ENCODE measurements at regions not wholly inside any gene's neighbourhood (a gene's known extent, or its start where the extent isn't known, plus 50 kb on each side); places are given as distances from the start of the nearest gene placed in this dataset.

DNA sequence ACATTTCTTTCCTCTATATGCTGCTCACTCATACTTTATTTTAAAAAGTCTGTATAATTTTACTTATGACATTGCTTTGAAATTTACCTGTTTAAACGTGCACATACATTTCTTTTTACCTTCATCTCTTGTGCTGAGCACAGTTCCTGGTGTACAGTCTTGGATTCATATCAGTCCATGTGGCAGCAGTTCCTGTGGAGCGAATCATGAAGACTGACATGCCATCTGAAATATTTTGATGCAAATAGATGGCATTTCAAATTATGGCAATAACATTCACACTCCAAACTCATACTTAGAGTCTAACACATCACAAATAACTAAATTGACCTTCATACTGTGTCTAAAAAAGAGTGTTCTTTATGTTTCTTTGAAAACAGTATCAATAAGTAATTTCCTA is 90.3 kb upstream of the CDH2 start:
- ChIA-PET RAD21 (ENCODE audit: unreplicated experiment) (no interaction called here), POLR2A (no interaction called here), CTCF (no interaction called here), SMC1A (ENCODE audit: uncharacterized antibody, unreplicated experiment) (no interaction called here)
- TF ChIP-seq BCL11A (IDR thresholded peaks at IDR 0.05; ENCODE audit: low read depth, low read length) (no peak), NRF1 (conservative IDR thresholded peaks at IDR 0.05; ENCODE audit: low read depth, low read length) (no peak)
- TF ChIP-seq, protein P1, sequence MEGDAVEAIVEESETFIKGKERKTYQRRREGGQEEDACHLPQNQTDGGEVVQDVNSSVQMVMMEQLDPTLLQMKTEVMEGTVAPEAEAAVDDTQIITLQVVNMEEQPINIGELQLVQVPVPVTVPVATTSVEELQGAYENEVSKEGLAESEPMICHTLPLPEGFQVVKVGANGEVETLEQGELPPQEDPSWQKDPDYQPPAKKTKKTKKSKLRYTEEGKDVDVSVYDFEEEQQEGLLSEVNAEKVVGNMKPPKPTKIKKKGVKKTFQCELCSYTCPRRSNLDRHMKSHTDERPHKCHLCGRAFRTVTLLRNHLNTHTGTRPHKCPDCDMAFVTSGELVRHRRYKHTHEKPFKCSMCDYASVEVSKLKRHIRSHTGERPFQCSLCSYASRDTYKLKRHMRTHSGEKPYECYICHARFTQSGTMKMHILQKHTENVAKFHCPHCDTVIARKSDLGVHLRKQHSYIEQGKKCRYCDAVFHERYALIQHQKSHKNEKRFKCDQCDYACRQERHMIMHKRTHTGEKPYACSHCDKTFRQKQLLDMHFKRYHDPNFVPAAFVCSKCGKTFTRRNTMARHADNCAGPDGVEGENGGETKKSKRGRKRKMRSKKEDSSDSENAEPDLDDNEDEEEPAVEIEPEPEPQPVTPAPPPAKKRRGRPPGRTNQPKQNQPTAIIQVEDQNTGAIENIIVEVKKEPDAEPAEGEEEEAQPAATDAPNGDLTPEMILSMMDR (IDR thresholded peaks at IDR 0.05 in 2 of 3, conservative IDR thresholded peaks at IDR 0.05 in 1 of 3; ENCODE audit: control insufficient read depth in 2 of 3, extremely low read depth in 1 of 3, insufficient read depth in 1 of 3, low read depth in 3 of 3, low read length in 3 of 3) = no peak
- DNase-seq (ENCODE audit: low read depth, low spot score) (no peak), FAIRE-seq (no peak), ATAC-seq (no peak)
- Histone ChIP-seq H3K9ac (ENCODE audit: control insufficient read depth, insufficient read depth, low read length) (no peak overlapping the region), H3K36me3 (ENCODE audit: control insufficient read depth in 2 of 2, insufficient read depth in 2 of 2, low read length in 1 of 2) (no peaks in the 10 kb centered on the region), H3K4me1 (ENCODE audit: control insufficient read depth, insufficient read depth, low read length) (no peaks in the 10 kb centered on the region), H3K4me3 (no peak overlapping the region), H3K4me2 (ENCODE audit: control insufficient read depth, insufficient read depth) (no peak overlapping the region), H3K27ac (ENCODE audit: control insufficient read depth, insufficient read depth) (no peak overlapping the region), H3K27me3 (replicated peaks in 1 of 2; ENCODE audit: control insufficient read depth in 2 of 2, insufficient read depth in 2 of 2, low read length in 1 of 2) (no peaks in the 10 kb centered on the region), H3K9me3 (replicated peaks; ENCODE audit: control insufficient read depth, insufficient read depth, low read length) (no peaks in the 10 kb centered on the region), H2AFZ (ENCODE audit: control insufficient read depth, low read depth, low read length) (no peak overlapping the region), H3K79me2 (ENCODE audit: control insufficient read depth, insufficient read depth, low read length) (no peaks in the 10 kb centered on the region), H4K20me1 (ENCODE audit: control insufficient read depth, insufficient read depth) (no peaks in the 10 kb centered on the region)
- no TSS peak for BruUV-seq (replicated peaks)
- in situ Hi-C loops (cut with MboI) (no loop called here), intact Hi-C loops (cut with micrococcal nuclease; ENCODE audit: unreplicated experiment) (no loop called here)
- 0% methylated on average over 2 of the region's 2 CpGs for WGBS (ENCODE audit: insufficient coverage, insufficient replicate concordance, low lambda C conversion rate, missing lambda C conversion rate)

DNA sequence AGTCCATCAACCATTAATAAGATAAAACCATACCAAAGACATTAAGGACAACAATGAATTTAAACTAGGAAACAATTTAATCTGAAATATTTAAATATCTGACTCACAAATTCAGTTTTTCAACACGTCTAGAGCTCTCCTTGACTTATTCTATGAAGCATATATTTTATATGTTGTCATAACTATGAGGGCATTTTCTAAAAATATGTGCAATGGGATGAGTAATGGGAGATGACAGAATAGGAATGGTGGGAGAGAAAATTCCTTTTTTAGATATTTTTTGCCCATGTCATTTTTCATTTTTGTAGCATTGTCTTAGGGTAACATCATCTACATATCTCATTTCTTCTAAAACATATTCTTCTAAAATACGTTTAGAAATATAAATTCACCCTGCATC is 79.2 kb upstream of the CDH2 start:
- no TSS peak for BruUV-seq (replicated peaks)
- no peak overlapping the region for H3K9ac ChIP-seq (ENCODE audit: control insufficient read depth, insufficient read depth, low read length)
- SMC1A ChIA-PET (ENCODE audit: uncharacterized antibody, unreplicated experiment) = no interaction called here
- no peak for FAIRE-seq
- H3K79me2 ChIP-seq (ENCODE audit: control insufficient read depth, insufficient read depth, low read length) = no peaks in the 10 kb centered on the region
- H2AFZ ChIP-seq (ENCODE audit: control insufficient read depth, low read depth, low read length) = no peak overlapping the region
- no peaks in the 10 kb centered on the region for H3K36me3 ChIP-seq (ENCODE audit: control insufficient read depth in 2 of 2, insufficient read depth in 2 of 2, low read length in 1 of 2)
- in situ Hi-C loops (cut with MboI) = no loop called here
- intact Hi-C loops (cut with micrococcal nuclease; ENCODE audit: unreplicated experiment) = no loop called here
- POLR2A ChIA-PET = no interaction called here
- H3K27ac ChIP-seq (ENCODE audit: control insufficient read depth, insufficient read depth) = no peak overlapping the region
- no peak for DNase-seq (ENCODE audit: low read depth, low spot score)
- ATAC-seq = no peak
- no peaks in the 10 kb centered on the region for H3K4me1 ChIP-seq (ENCODE audit: control insufficient read depth, insufficient read depth, low read length)
- no peaks in the 10 kb centered on the region for H3K9me3 ChIP-seq (replicated peaks; ENCODE audit: control insufficient read depth, insufficient read depth, low read length)
- RAD21 ChIA-PET (ENCODE audit: unreplicated experiment) = no interaction called here
- CTCF ChIA-PET = no interaction called here
- whole genome bisulfite sequencing (ENCODE audit: insufficient coverage, insufficient replicate concordance, low lambda C conversion rate, missing lambda C conversion rate) = 0% methylated on average over 2 of the region's 2 CpGs
- no peaks in the 10 kb centered on the region for H3K27me3 ChIP-seq (replicated peaks in 1 of 2; ENCODE audit: control insufficient read depth in 2 of 2, insufficient read depth in 2 of 2, low read length in 1 of 2)
- H3K4me3 ChIP-seq = no peak overlapping the region
- H3K4me2 ChIP-seq (ENCODE audit: control insufficient read depth, insufficient read depth) = no peak overlapping the region
- no peaks in the 10 kb centered on the region for H4K20me1 ChIP-seq (ENCODE audit: control insufficient read depth, insufficient read depth)
- no peak for TF ChIP-seq HDAC2 (IDR thresholded peaks at IDR 0.05)
- no peak for TF ChIP-seq ZNF622 (IDR thresholded peaks at IDR 0.05)
- TF ChIP-seq, protein P2, sequence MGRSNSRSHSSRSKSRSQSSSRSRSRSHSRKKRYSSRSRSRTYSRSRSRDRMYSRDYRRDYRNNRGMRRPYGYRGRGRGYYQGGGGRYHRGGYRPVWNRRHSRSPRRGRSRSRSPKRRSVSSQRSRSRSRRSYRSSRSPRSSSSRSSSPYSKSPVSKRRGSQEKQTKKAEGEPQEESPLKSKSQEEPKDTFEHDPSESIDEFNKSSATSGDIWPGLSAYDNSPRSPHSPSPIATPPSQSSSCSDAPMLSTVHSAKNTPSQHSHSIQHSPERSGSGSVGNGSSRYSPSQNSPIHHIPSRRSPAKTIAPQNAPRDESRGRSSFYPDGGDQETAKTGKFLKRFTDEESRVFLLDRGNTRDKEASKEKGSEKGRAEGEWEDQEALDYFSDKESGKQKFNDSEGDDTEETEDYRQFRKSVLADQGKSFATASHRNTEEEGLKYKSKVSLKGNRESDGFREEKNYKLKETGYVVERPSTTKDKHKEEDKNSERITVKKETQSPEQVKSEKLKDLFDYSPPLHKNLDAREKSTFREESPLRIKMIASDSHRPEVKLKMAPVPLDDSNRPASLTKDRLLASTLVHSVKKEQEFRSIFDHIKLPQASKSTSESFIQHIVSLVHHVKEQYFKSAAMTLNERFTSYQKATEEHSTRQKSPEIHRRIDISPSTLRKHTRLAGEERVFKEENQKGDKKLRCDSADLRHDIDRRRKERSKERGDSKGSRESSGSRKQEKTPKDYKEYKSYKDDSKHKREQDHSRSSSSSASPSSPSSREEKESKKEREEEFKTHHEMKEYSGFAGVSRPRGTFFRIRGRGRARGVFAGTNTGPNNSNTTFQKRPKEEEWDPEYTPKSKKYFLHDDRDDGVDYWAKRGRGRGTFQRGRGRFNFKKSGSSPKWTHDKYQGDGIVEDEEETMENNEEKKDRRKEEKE (IDR thresholded peaks at IDR 0.05) = no peak
- no peak for TF ChIP-seq CBFB (IDR thresholded peaks at IDR 0.05; ENCODE audit: low read depth)
- no peak for TF ChIP-seq CEBPB (IDR thresholded peaks at IDR 0.05; ENCODE audit: borderline replicate concordance in 1 of 2, low read depth in 2 of 2, low read length in 2 of 2)
- TF ChIP-seq ZSCAN29 (IDR thresholded peaks at IDR 0.05) = no peak
- no peak for TF ChIP-seq ETV6 (conservative IDR thresholded peaks at IDR 0.05 in 1 of 2, IDR thresholded peaks at IDR 0.05 in 1 of 2; ENCODE audit: borderline replicate concordance in 1 of 2, low read depth in 1 of 2)
- TF ChIP-seq EED (IDR thresholded peaks at IDR 0.05; ENCODE audit: low read depth) = no peak
- TF ChIP-seq RBBP5 (conservative IDR thresholded peaks at IDR 0.05) = no peak
- no peak for TF ChIP-seq HDAC6 (IDR thresholded peaks at IDR 0.05; ENCODE audit: unreplicated experiment)
- no peak for TF ChIP-seq MTA2 (IDR thresholded peaks at IDR 0.05; ENCODE audit: low read depth)
